ENCODE measurements at regions not wholly inside any gene's neighbourhood (a gene's known extent, or its start where the extent isn't known, plus 50 kb on each side); places are given as distances from the start of the nearest gene placed in this dataset.

GRCh38 chr3:137204409-137204808 lies 246.6 kb downstream of the IL20RB start:
- DNase-seq (ENCODE audit: low spot score): no peak

GRCh38 chr3:137205394-137206045 lies 247.7 kb downstream of the IL20RB start:
- DNase-seq (ENCODE audit: low spot score): no peak

GRCh38 chr3:137207616-137208015 lies 249.8 kb downstream of the IL20RB start:
- DNase-seq (ENCODE audit: low spot score): no peak

GRCh38 chr3:137217733-137218132 lies 259.9 kb downstream of the IL20RB start:
- DNase-seq (ENCODE audit: low spot score): no peak

GRCh38 chr3:137219801-137220445 lies 262.1 kb downstream of the IL20RB start:
- no peak for DNase-seq (ENCODE audit: low spot score)

GRCh38 chr3:137222736-137223225 lies 265.0 kb downstream of the IL20RB start:
- DNase-seq (ENCODE audit: low spot score): no peak

- DNase-seq (ENCODE audit: low spot score): no peak
These were observed 266.7 kb downstream of the IL20RB start for GRCh38 chr3:137224464-137224863.

- no peak for DNase-seq (ENCODE audit: low spot score)
These were observed 285.1 kb downstream of the IL20RB start for GRCh38 chr3:137242836-137243400.

GRCh38 chr3:137246491-137246890 lies 288.7 kb downstream of the IL20RB start:
- no peak for DNase-seq (ENCODE audit: low spot score)

GRCh38 chr3:137249311-137249940 lies 291.6 kb downstream of the IL20RB start:
- DNase-seq (ENCODE audit: low spot score): no peak

- no peak for DNase-seq (ENCODE audit: low spot score)
These were observed 301.3 kb downstream of the IL20RB start for GRCh38 chr3:137259089-137259488.

- no peak for DNase-seq (ENCODE audit: low spot score)
These were observed 301.9 kb downstream of the IL20RB start for GRCh38 chr3:137259701-137260100.

GRCh38 chr3:137264071-137264820 lies 306.5 kb downstream of the IL20RB start:
- no peak for DNase-seq (ENCODE audit: low spot score)

- DNase-seq (ENCODE audit: low spot score): no peak
These were observed 307.1 kb downstream of the IL20RB start for GRCh38 chr3:137264843-137265330.

- DNase-seq (ENCODE audit: low spot score): no peak
These were observed 325.1 kb downstream of the IL20RB start for GRCh38 chr3:137282871-137283270.

GRCh38 chr3:137285924-137286323 lies 328.1 kb downstream of the IL20RB start:
- DNase-seq (ENCODE audit: low spot score): no peak

- no peak for DNase-seq (ENCODE audit: low spot score)
These were observed 335.3 kb downstream of the IL20RB start for GRCh38 chr3:137293086-137293485.

- DNase-seq (ENCODE audit: low spot score): no peak
These were observed 336.4 kb downstream of the IL20RB start for GRCh38 chr3:137294139-137294538.

- DNase-seq (ENCODE audit: low spot score): no peak
These were observed 337.1 kb downstream of the IL20RB start for GRCh38 chr3:137294839-137295238.

GRCh38 chr3:137295336-137295735 lies 337.6 kb downstream of the IL20RB start:
- no peak for DNase-seq (ENCODE audit: low spot score)

GRCh38 chr3:137296116-137296515 lies 338.3 kb downstream of the IL20RB start:
- DNase-seq (ENCODE audit: low spot score): no peak

GRCh38 chr3:137297770-137298169 lies 340.0 kb downstream of the IL20RB start:
- DNase-seq (ENCODE audit: low spot score): no peak

Measured in A172 (cell line).